ENCODE measurements at regions not wholly inside any gene's neighbourhood (a gene's known extent, or its start where the extent isn't known, plus 50 kb on each side); places are given as distances from the start of the nearest gene placed in this dataset.

- H3K4me2 ChIP-seq, result no peak overlapping the region
- no peak overlapping the region for H2AFZ ChIP-seq (replicated peaks)
- Mint-ChIP-seq H3K4me1 (peaks cover 2% of the 10 kb centered on the region), H3K9me3 (no peaks in the 10 kb centered on the region), H3K27ac (no peak overlapping the region), H3K36me3 (no peaks in the 10 kb centered on the region), H3K4me3 (no peak overlapping the region), H3K27me3 (ENCODE audit: insufficient read depth, low read depth) (no peaks in the 10 kb centered on the region)
- no peaks in the 10 kb centered on the region for H3K79me2 ChIP-seq (ENCODE audit: low read depth)
- no peaks in the 10 kb centered on the region for H3K27me3 ChIP-seq
- H3K9ac ChIP-seq, result no peak overlapping the region
- TF ChIP-seq CTCF (IDR thresholded peaks at IDR 0.05), result no peak
- no peak overlapping the region for H3K4me3 ChIP-seq
- no peaks in the 10 kb centered on the region for H3K36me3 ChIP-seq
- H3K27ac ChIP-seq, result no peak overlapping the region
- no peaks in the 10 kb centered on the region for H3F3A ChIP-seq (ENCODE audit: low read depth)
- H3K9me3 ChIP-seq (ENCODE audit: low read depth), result no peaks in the 10 kb centered on the region
- no peaks in the 10 kb centered on the region for H3K4me1 ChIP-seq
- H4K20me1 ChIP-seq (ENCODE audit: low read depth), result no peaks in the 10 kb centered on the region
- no peak for DNase-seq (ENCODE audit: low spot score)
Measured at GRCh38 chr20:10909803-10910202, 236.0 kb upstream of the JAG1 start.

GRCh38 chr20:10910535-10911178, 236.9 kb upstream of the JAG1 start:
- H3K27ac Mint-ChIP-seq, result no peak overlapping the region
- Histone ChIP-seq H3K9ac (no peak overlapping the region), H2AFZ (replicated peaks) (peak overlapping the region; percentile 77), H3K27me3 (no peaks in the 10 kb centered on the region), H3K27ac (no peak overlapping the region), H3K36me3 (no peaks in the 10 kb centered on the region), H3K4me3 (no peak overlapping the region), H4K20me1 (ENCODE audit: low read depth) (no peaks in the 10 kb centered on the region), H3K4me2 (no peak overlapping the region), H3K9me3 (ENCODE audit: low read depth) (no peaks in the 10 kb centered on the region), H3F3A (ENCODE audit: low read depth) (no peaks in the 10 kb centered on the region), H3K4me1 (no peaks in the 10 kb centered on the region), H3K79me2 (ENCODE audit: low read depth) (no peaks in the 10 kb centered on the region)
- H3K4me1 Mint-ChIP-seq, result peaks cover 2% of the 10 kb centered on the region
- H3K9me3 Mint-ChIP-seq, result no peaks in the 10 kb centered on the region
- DNase-seq (ENCODE audit: low spot score), result no peak
- H3K36me3 Mint-ChIP-seq, result no peaks in the 10 kb centered on the region
- no peaks in the 10 kb centered on the region for H3K27me3 Mint-ChIP-seq (ENCODE audit: insufficient read depth, low read depth)
- TF ChIP-seq EZH2phosphoT487 (IDR thresholded peaks at IDR 0.05) (no peak), CTCF (IDR thresholded peaks at IDR 0.05) (no peak), EZH2 (IDR thresholded peaks at IDR 0.05) (no peak)
- no peak overlapping the region for H3K4me3 Mint-ChIP-seq

GRCh38 chr20:10911298-10911697, 237.5 kb upstream of the JAG1 start:
- no peaks in the 10 kb centered on the region for H3K36me3 ChIP-seq
- no peak overlapping the region for H3K4me3 ChIP-seq
- H3K4me3 Mint-ChIP-seq, result no peak overlapping the region
- H3K27ac Mint-ChIP-seq, result no peak overlapping the region
- TF ChIP-seq CTCF (IDR thresholded peaks at IDR 0.05), result no peak
- TF ChIP-seq EZH2 (IDR thresholded peaks at IDR 0.05), result no peak
- TF ChIP-seq EZH2phosphoT487 (IDR thresholded peaks at IDR 0.05), result no peak
- no peaks in the 10 kb centered on the region for H3K9me3 ChIP-seq (ENCODE audit: low read depth)
- no peaks in the 10 kb centered on the region for H4K20me1 ChIP-seq (ENCODE audit: low read depth)
- no peaks in the 10 kb centered on the region for H3K4me1 ChIP-seq
- no peak overlapping the region for H3K4me2 ChIP-seq
- no peaks in the 10 kb centered on the region for H3K79me2 ChIP-seq (ENCODE audit: low read depth)
- no peaks in the 10 kb centered on the region for H3F3A ChIP-seq (ENCODE audit: low read depth)
- H3K36me3 Mint-ChIP-seq, result no peaks in the 10 kb centered on the region
- peaks cover 2% of the 10 kb centered on the region for H3K4me1 Mint-ChIP-seq
- H3K27ac ChIP-seq, result no peak overlapping the region
- H3K9me3 Mint-ChIP-seq, result no peaks in the 10 kb centered on the region
- no peak overlapping the region for H3K9ac ChIP-seq
- no peak overlapping the region for H2AFZ ChIP-seq (replicated peaks)
- H3K27me3 ChIP-seq, result no peaks in the 10 kb centered on the region
- no peaks in the 10 kb centered on the region for H3K27me3 Mint-ChIP-seq (ENCODE audit: insufficient read depth, low read depth)
- no peak for DNase-seq (ENCODE audit: low spot score)
